Amygdala (tissue), 56 donors: ENCODE measurements at regions not wholly inside any gene's neighbourhood (a gene's known extent, or its start where the extent isn't known, plus 50 kb on each side); places are given as distances from the start of the nearest gene placed in this dataset.

Experiments used
- DNase-seq, 56 donors: peaks; one replicate each; lab custom pipeline; 2025; lab: John Stamatoyannopoulos, UW

- no peak for DNase-seq
These were observed 183.2 kb upstream of the GPR12 start for GRCh38 chr13:26943748-26944147.

- no peak for DNase-seq
These were observed 181.6 kb upstream of the GPR12 start for GRCh38 chr13:26942184-26942583.

- no peak for DNase-seq
These were observed 181.0 kb upstream of the GPR12 start for GRCh38 chr13:26941345-26942174.

GRCh38 chr13:26934096-26934495 is 173.5 kb upstream of the GPR12 start:
- DNase-seq: no peak

GRCh38 chr13:26932465-26932864 is 171.9 kb upstream of the GPR12 start:
- DNase-seq: no peak

- peak in 48 of 56 donors; percentile 8 to 83 (median 58) for DNase-seq
These were observed 169.6 kb upstream of the GPR12 start for GRCh38 chr13:26929971-26930730.

- no peak for DNase-seq
These were observed 166.9 kb upstream of the GPR12 start for GRCh38 chr13:26927511-26927910.

- no peak for DNase-seq
These were observed 165.8 kb upstream of the GPR12 start for GRCh38 chr13:26926371-26926770.

- no peak for DNase-seq
These were observed 163.4 kb upstream of the GPR12 start for GRCh38 chr13:26923824-26924605.

GRCh38 chr13:26921918-26922317 is 161.3 kb upstream of the GPR12 start:
- no peak for DNase-seq

- DNase-seq: no peak
These were observed 160.2 kb upstream of the GPR12 start for GRCh38 chr13:26920614-26921355.

GRCh38 chr13:26919732-26920131 is 159.1 kb upstream of the GPR12 start:
- no peak for DNase-seq

- DNase-seq: no peak
These were observed 158.7 kb upstream of the GPR12 start for GRCh38 chr13:26919311-26919710.

- DNase-seq: peak in 3 of 56 donors; percentile 2 to 25 (median 13)
These were observed 154.0 kb upstream of the GPR12 start for GRCh38 chr13:26914624-26915023.

GRCh38 chr13:26914148-26914547 is 153.6 kb upstream of the GPR12 start:
- DNase-seq: no peak

GRCh38 chr13:26910754-26911465 is 150.3 kb upstream of the GPR12 start:
- DNase-seq: peak in 6 of 56 donors; percentile 8 to 22 (median 15)

- no peak for DNase-seq
These were observed 148.9 kb upstream of the GPR12 start for GRCh38 chr13:26909477-26909876.

GRCh38 chr13:26908126-26908525 is 147.5 kb upstream of the GPR12 start:
- DNase-seq: no peak

GRCh38 chr13:26899202-26899601 is 138.6 kb upstream of the GPR12 start:
- no peak for DNase-seq
